ENCODE measurements at regions not wholly inside any gene's neighbourhood (a gene's known extent, or its start where the extent isn't known, plus 50 kb on each side); places are given as distances from the start of the nearest gene placed in this dataset.

GRCh38 chr12:5364036-5364770 lies 67.7 kb upstream of the NTF3 start:
- TF ChIP-seq, protein P1, sequence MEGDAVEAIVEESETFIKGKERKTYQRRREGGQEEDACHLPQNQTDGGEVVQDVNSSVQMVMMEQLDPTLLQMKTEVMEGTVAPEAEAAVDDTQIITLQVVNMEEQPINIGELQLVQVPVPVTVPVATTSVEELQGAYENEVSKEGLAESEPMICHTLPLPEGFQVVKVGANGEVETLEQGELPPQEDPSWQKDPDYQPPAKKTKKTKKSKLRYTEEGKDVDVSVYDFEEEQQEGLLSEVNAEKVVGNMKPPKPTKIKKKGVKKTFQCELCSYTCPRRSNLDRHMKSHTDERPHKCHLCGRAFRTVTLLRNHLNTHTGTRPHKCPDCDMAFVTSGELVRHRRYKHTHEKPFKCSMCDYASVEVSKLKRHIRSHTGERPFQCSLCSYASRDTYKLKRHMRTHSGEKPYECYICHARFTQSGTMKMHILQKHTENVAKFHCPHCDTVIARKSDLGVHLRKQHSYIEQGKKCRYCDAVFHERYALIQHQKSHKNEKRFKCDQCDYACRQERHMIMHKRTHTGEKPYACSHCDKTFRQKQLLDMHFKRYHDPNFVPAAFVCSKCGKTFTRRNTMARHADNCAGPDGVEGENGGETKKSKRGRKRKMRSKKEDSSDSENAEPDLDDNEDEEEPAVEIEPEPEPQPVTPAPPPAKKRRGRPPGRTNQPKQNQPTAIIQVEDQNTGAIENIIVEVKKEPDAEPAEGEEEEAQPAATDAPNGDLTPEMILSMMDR (IDR thresholded peaks at IDR 0.05; ENCODE audit: low read depth, low read length, missing input control): no peak
- TF ChIP-seq RAD21 (IDR thresholded peaks at IDR 0.05) (no peak), JUND (IDR thresholded peaks at IDR 0.05) (no peak), HNF4G (IDR thresholded peaks at IDR 0.05) (no peak), GABPA (IDR thresholded peaks at IDR 0.05 in 1 of 2, conservative IDR thresholded peaks at IDR 0.05 in 1 of 2) (no peak), TAF1 (conservative IDR thresholded peaks at IDR 0.05) (no peak), NR2F2 (IDR thresholded peaks at IDR 0.05) (no peak), MAX (IDR thresholded peaks at IDR 0.05) (no peak)
- TF ChIP-seq, protein P2, sequence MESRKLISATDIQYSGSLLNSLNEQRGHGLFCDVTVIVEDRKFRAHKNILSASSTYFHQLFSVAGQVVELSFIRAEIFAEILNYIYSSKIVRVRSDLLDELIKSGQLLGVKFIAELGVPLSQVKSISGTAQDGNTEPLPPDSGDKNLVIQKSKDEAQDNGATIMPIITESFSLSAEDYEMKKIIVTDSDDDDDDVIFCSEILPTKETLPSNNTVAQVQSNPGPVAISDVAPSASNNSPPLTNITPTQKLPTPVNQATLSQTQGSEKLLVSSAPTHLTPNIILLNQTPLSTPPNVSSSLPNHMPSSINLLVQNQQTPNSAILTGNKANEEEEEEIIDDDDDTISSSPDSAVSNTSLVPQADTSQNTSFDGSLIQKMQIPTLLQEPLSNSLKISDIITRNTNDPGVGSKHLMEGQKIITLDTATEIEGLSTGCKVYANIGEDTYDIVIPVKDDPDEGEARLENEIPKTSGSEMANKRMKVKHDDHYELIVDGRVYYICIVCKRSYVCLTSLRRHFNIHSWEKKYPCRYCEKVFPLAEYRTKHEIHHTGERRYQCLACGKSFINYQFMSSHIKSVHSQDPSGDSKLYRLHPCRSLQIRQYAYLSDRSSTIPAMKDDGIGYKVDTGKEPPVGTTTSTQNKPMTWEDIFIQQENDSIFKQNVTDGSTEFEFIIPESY (IDR thresholded peaks at IDR 0.05): no peak
- TF ChIP-seq, protein P3, sequence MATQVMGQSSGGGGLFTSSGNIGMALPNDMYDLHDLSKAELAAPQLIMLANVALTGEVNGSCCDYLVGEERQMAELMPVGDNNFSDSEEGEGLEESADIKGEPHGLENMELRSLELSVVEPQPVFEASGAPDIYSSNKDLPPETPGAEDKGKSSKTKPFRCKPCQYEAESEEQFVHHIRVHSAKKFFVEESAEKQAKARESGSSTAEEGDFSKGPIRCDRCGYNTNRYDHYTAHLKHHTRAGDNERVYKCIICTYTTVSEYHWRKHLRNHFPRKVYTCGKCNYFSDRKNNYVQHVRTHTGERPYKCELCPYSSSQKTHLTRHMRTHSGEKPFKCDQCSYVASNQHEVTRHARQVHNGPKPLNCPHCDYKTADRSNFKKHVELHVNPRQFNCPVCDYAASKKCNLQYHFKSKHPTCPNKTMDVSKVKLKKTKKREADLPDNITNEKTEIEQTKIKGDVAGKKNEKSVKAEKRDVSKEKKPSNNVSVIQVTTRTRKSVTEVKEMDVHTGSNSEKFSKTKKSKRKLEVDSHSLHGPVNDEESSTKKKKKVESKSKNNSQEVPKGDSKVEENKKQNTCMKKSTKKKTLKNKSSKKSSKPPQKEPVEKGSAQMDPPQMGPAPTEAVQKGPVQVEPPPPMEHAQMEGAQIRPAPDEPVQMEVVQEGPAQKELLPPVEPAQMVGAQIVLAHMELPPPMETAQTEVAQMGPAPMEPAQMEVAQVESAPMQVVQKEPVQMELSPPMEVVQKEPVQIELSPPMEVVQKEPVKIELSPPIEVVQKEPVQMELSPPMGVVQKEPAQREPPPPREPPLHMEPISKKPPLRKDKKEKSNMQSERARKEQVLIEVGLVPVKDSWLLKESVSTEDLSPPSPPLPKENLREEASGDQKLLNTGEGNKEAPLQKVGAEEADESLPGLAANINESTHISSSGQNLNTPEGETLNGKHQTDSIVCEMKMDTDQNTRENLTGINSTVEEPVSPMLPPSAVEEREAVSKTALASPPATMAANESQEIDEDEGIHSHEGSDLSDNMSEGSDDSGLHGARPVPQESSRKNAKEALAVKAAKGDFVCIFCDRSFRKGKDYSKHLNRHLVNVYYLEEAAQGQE (IDR thresholded peaks at IDR 0.05): no peak
